GM21526 (cell line): ENCODE measurements at regions not wholly inside any gene's neighbourhood (a gene's known extent, or its start where the extent isn't known, plus 50 kb on each side); places are given as distances from the start of the nearest gene placed in this dataset.

ENCODE experiments used
- ATAC-seq: cut with Tn5 transposase; IDR thresholded peaks from one replicate; pipeline ENCODE4 v1.9.1; 2021; ENCODE audit warnings: moderate library complexity; ENCODE audit not compliant: unreplicated experiment, low FRiP score

DNA sequence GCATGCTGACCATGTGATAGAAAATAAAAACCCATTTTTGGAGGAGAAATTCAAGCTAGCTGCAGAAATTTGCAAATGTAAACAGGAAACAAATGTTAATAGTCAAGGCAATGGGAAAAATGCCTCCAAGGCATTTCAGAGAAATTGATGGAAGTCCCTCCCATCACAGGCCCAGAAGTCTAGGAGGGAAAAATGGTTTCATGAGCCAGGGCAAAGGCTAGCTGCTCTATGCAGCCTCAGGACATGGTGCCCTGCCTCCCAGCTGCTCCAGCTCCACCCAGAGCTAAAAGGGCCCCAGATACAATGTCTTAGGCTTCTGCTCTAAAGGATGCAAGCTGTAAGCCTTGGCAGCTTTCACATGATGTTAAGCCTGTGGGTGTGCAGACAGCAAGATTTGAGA lies 1419.4 kb upstream of the CELF4 start:
- no peak for ATAC-seq

DNA sequence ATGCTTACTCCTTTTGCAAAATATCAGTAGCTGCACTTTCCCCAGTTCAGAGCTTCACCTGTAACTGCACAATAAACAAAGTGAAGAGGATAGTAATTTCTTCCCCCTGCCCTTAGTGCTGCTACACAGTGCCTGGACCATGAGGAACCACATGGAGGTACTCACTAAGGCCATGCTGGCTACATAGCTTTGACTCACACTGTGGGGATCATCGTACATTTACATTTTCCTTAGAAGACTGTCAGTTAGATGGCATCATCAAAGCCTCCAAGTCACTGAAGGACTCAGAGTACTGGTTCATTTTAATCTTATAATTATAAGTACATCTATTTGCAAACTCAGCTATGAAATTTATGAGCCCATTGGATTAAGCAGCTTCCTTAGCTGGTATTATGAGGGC lies 1416.5 kb upstream of the CELF4 start:
- no peak for ATAC-seq

DNA sequence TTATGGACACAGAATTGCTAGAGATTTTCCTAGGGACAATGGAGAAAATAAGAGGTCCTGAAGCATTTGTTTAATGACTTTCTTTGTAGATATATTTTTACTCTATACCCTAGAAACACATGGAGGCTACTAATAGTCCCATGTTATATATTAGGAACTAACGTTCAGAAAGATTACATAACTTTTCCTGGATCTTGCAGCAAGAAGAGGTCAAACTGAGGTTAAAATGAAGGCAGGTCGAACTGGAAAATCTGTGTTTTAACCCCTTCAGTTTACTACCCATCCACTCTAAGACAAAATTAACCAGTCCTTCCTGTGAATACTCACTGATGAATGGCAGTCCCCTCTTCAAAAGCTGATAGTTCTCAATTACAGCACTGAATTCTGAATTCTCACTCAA lies 1415.8 kb upstream of the CELF4 start:
- ATAC-seq: no peak

DNA sequence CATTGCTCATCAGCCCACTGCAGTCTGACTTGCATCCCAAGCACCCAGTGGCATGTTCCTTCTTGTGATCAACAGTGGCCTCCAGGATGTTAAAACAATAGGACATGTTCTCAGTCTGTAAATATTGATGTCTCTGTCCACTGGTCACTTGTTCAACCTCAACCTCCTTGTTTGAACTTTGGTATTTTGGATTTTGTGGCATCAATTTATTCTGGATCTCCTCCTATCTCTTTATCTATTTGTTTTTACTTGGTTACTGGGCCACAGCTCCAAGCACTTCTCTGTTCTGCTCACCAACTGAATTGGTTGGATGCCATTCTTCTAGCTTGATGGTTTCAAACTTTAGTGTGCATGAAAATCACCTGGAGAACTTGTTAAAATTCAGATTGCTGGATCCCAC lies 1414.8 kb upstream of the CELF4 start:
- no peak for ATAC-seq

DNA sequence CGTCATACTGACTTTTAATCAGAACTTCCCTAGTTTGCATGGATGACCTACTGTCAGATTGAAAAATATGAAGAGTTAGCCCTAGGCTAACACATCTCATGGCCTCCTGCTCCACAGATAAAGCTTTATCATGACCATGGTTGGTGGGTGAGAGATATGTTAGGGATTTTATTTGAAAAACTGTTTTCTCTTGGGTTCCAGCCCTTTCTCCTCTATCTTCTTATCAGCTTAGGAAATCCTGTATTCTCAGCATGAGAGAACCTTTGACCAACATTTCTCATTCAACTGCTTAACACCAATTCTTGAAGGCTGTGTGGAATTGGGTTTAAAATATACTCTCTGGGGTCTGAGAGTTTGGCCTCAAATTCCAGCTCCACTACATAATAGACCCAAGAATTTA lies 1407.0 kb upstream of the CELF4 start:
- ATAC-seq: no peak

DNA sequence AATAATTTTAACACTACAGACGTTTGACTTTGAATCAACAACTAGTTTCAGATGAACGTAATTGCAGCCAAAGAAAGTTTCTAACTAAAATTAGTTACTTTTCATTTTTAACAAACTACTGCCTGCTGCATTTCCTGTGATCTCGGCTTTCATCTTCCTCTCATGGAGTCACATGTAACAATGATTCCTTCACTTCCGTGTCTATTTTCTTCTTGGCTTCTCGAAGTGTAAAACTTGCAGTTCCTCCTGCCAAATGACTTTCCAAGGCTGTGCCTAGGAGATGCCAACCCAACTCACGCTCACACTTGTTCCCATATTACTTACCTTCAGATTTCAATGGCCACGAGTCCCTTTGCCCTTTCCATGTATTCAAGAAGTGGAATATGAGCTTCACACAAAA lies 1406.3 kb upstream of the CELF4 start:
- no peak for ATAC-seq

DNA sequence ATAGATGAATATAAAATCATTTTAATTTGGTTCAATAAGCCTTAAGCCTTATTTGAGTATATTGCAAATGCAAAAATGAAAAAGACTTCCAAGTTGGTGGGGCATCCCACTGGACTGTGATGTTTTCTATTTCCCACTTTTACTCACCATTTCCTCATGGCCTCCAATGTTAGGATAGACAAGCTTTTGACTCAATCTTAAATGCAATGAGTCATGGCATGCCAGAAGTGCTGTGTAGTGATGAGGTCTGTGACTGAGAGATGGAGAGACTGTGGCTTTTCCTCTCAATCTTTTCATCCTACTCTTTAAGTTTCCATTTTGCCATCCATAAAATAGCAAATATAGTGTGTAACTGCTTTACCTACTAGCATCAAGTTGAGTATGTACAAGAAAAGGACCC lies 1401.2 kb upstream of the CELF4 start:
- ATAC-seq: no peak

DNA sequence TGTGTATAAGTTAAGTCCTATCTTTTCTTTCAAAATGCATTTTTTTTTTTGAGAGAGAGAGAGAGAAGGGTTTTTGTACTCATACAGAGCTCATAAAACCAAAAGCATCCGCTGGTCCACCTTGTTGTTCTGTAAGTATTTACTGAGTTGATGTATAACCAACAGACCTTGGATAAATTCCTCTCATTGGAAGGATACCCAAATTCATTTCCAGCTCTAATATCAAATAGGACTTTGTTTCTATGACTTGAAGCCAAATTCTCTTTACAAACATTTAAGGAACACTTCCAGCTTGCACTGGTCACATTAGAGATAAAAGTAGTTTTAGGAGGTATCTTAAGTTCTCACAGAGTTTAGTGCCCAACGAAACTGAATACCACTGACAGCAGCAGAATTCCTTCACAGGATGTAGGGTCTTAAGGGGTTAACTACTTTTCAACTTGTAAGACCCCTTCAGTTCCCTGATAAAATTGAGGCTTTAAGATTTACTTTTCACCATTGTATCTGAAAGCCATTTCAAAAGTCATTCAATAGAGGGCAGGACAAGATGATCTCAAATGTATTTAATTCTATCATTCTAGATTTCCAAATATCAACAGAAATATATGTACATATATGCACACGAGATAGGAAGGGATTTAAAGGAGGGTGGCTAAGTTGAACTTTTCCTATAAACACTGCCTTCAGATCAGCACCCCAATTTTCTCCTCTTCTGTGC lies 1398.5 kb upstream of the CELF4 start:
- ATAC-seq: no peak

DNA sequence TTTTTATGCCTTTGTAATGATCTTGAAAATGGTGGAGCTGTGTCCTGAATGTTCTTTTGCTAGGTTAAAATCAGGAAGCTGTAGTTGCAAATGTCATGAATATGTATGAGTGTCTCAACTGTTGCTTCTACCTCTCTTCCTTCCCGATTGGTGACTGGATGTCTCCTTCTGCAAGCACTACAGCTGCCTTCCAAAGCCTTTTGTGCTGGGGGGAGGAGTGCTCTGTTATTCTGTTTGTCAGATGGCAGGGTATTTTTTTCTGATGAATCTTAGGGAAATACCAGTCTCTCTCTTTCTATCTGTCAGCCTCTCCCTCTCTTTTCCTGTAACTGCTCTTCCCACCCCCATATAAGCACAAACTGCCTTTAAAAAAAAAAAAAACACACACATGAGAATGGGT lies 1396.3 kb upstream of the CELF4 start:
- ATAC-seq: no peak

DNA sequence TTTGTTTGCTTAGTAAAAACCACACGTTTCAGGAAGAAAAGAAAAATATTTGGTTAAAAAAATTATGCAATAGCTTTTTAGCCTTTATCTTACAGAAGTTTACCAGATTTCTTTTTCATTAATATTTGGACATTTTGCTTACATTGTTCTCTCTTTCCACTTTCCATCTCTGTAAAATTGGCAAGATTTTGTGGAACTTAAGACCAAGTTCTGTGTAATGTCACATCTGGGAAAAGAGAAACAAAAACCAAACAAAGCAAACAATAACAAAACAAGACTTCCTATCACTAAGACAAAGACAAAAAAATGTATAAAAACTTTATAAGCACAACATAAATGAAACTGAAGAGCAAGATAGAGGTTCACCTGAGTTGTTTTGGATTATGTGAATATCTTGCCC lies 1392.1 kb upstream of the CELF4 start:
- ATAC-seq: no peak

DNA sequence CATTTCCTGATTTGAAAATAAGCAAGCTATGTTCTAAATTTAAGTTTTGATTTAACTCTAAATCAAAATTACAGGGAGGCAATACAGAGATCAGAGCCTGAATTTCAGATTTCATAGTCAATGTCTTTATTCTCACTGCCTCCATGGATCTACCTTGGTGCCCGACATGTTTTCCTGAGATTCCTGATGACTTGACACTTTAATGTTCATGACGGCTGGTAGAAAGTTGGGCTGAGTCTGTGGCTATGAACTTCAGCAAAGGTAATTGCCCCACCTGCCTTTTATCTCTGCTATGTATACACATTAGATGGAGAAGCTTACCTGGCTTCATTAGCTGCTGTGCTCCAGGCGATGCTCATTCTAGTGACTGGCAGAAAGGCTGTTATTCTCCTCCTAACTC lies 1390.5 kb upstream of the CELF4 start:
- ATAC-seq: no peak

DNA sequence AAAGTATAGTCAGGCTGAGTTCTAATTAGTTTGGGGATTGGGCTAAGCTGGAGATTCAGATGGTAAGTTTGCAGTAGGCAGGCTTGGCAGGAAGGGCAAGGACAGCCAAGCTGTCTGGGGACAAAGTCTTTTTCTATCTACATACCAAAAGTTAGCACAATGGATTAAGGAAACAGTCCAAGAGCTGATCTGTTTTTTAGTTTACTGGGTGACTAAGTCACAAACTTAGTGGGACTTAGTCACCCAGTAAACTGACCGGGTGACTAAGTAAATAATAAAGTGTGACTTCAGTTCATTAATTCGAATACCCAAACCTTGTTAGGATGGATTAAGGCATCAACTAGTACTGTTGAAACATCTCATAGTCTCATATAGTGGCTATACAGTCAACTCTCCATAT lies 1386.0 kb upstream of the CELF4 start:
- ATAC-seq: no peak

DNA sequence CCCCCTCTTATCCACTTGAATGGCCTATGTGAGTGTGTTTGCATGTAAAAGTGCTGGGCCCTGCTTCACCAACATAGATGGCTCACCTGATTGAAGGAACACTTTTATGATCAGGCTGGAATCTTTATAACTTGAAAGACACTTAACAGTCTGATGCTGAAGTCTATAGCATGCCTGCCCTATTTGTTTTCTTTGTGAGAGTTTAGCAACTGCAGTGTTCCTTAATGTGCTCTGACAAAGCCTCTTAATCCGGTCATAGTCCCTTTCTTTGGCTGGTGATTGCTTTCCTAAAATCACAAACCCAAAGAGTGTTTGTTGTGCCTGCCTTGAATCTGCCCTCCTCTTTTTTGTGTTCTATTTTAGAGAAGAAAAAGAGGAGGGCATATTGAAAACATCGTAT lies 1382.8 kb upstream of the CELF4 start:
- ATAC-seq: no peak

DNA sequence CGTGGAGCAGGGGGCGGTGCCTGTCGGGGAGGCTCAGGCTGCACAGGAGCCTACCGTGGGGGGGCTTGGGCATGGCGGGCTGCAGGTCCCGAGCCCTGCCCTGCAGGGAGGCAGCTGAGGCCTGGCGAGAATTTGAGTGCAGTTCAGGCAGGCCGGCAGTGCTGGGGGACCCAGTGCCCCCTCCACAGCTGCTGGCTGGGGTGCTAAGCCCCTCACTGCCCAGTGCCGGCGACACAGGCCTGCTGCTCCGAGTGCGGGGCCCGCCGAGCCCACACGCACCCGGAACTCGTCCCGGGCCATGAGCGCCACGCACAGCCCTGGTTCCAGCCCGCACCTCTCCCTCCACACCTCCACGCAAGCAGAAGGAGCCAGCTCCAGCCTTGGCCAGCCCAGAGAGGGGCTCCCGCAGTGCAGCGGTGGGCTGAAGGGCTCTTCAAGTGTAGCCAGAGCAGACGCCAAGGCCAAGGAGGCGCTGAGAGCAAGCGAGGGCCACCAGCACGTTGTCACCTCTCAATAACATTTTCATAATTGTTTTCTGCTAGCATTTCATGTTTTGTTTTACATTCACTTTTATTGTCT lies 1378.9 kb upstream of the CELF4 start:
- ATAC-seq: no peak

DNA sequence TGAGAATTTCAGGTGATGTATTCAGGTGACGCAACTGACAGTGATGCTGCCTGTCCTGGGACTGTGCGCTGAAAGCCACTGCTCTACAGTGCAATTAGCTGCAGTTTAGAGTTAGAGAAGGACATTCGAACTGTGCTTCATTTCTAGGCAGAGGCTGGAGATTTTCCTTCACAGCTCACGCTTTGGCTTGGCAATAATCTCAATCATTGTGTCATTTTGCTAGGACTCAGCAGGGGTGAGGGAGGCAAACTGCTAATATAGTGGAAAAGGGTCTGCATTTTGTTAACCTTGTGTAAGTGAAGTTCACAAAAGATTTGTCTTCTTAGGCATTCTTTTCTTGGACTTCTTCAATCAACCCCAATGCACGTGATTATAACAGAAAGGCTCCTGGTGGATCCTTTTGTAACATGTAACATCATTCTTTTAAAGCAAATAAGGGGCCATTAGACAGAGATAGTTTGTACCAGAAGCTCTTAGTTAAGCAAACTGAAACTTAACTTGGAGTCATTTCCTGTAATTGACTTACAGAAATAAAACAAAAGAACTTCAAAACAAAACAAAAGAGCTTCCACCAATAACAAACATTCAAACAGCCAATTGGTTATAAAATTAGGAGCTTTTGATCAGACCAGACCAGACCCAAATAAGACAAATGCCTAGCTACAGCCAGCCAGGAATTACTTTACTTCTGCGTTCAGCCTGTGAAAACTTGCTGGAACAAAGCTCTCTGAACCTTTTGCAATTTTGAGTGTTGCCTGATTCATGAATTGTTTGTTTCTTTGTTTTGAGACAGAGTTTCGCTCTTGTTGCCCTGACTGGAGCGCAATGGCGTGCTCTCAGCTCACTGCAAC lies 1376.3 kb upstream of the CELF4 start:
- ATAC-seq: no peak

DNA sequence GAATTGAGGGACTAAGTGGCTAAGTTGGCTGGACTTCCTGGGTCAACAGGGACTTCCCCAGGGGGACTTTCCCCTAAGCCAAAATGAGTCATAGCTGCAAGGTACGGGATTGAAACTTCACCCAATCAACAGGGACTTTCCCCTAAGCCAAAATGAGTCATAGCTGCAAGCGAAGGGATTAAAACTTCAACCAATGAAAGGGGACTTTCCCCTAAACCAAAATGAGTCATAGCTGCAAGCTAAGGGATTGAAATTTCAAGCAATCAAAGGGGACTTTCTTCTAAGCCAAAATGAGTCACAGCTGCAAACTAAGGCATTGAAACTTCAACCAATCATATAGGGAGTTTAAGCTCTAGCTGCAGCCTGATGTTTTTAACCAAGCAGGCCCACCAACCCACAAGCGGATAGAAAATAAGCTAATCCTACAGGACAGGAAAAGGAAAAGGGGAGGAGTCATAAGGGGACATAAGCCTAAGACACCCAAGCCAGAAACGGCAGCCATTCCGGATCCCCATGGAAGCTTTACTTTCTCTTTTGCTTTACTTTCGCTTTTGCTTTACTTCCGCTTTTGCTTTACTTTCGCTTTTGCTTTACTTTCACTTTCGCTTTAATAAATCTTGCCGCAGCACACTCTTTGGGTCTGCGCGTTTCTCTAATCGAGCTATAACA lies 1375.4 kb upstream of the CELF4 start:
- ATAC-seq: peak; percentile 70

DNA sequence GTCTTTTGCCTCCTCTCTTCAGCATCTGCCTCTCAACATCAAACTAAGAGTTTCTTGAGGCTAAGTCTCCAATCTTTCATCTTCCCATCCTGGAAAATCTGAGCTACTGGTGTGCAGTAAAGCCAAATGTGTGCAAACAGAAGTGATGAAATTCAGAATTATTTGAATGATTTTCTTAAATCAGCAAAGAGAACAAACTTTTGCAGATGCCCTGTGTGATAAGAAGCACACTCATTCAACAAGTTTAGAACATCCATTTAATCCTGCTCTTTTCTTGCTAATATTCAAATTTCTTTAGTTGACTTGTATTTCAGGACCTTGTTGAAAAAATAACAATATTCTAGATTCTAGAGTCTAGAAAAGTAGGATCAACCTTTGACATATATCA lies 1374.9 kb upstream of the CELF4 start:
- ATAC-seq: peak; percentile 31

DNA sequence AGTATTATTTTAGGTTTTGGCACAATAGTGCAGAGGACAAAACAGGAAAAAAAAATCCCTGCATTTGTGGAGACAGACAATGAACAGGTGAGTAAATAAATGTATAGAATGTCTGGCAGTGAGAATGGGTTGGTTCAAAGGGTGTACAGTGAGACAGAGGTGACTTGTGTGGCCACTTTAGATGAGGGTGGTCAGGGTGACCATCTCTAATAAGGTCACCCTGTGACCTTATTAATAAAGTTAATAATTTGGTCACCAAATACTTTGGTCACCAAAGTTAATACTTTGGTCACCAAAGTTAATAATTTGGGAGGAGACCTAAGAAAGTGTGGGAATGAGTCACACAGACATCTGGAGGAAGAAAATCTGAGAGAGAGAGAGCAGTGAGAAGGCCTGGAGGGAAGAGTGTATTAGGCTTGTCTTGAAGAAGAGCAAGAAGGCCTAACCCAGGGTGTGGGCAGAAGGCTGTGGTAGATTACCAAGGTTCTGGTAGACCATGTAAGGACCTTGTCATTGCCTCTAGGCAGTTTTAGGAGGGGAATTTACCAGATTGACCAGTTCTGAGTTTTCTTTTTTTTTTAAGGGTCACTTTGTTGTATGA lies 1368.4 kb upstream of the CELF4 start:
- ATAC-seq: no peak

DNA sequence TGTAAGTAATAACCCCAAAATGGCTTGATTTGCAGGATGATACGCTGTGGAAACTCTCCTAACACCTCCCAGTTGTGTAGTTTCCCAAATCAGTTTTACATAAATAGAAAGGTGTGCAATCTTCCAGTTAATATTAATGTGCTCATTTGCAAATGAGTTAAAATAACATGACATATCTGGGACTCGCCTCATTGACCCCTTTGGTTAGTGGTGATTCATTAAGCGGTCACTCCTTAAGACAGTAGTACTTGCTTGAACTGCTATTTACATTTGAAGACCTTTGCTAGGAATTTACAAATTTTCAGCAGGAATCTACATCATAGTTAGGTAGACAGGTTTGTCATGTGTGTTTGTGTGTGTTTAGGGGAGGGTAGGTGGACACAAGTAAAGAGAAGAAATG lies 1367.7 kb upstream of the CELF4 start:
- no peak for ATAC-seq

DNA sequence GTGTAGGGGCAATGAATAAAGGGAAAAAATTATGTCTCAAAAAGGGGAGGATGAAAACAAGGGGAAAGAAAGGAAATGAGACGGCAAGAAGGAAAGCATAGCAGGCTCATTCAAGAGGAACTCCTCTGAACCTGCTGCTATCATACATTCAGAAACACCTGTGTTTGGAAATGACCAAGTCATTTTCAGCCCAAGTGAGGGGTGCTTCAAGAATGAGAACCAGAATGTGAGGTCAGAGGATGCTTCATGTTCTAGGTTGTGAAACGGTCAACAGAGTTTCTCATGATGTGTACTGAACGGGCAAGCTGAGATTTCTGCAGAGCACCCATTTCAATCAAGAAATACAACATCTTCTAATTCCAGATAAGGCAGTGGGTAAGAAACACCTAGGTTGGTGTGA lies 1367.2 kb upstream of the CELF4 start:
- ATAC-seq: peak; percentile 50

DNA sequence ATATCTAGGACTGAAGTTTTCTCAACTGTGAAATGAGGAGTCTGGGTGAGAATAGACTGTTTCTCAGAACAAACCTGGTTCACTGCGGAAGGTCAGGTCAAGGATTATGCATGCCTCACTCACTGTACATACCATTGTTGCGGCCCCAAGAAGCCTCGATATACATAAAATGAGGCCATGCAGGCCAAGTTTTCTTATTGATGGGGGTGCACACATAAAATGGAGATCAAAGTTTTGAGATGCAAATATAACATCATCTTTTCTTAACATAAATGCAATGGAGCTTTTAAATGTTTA lies 1366.1 kb upstream of the CELF4 start:
- no peak for ATAC-seq
